Ovary (tissue), 7 donors: ENCODE measurements at regions not wholly inside any gene's neighbourhood (a gene's known extent, or its start where the extent isn't known, plus 50 kb on each side); places are given as distances from the start of the nearest gene placed in this dataset.

Source experiments
- DNase-seq, 5 donors: peaks; one replicate each; pipeline ENCODE4 v3.0.0-alpha.2; 2019 to 2020
- H3K27ac ChIP-seq, 2 donors: fragments of 200-600 bp; one replicate each; pipeline versions ENCODE4 v1.5.1 to v1.8.0; 2019 to 2022
- H3K27me3 ChIP-seq: fragments of 200-600 bp; one replicate; pipeline ENCODE4 v1.8.0; 2022
- H3K36me3 ChIP-seq: fragments of 200-600 bp; sonication (generic); one replicate; pipeline ENCODE4 v1.5.1; 2019
- H3K4me1 ChIP-seq: one replicate; pipeline ENCODE4 v1.8.1; 2013; ENCODE audit warnings: mild to moderate bottlenecking, moderate library complexity; ENCODE audit not compliant: insufficient read depth
- H3K4me3 ChIP-seq: fragments of 200-600 bp; sonication (generic); one replicate; pipeline ENCODE4 v1.5.1; 2017
- H3K9me3 ChIP-seq, 2 donors: fragments of 200-600 bp in 1 of 2; sonication (generic) in 1 of 2; one replicate each; pipeline versions ENCODE4 v1.5.1 to v1.8.1; 2013 to 2019; ENCODE audit warnings: mild to moderate bottlenecking in 1 of 2, moderate library complexity in 1 of 2
- CTCF ChIP-seq, 3 donors: fragments of 450-650 bp in 2 of 3; fragments of 200-600 bp in 1 of 3; IDR thresholded peaks; one replicate each; pipeline versions ENCODE4 v1.5.1 to v1.8.0; 2016 to 2022; ENCODE audit warnings: antibody characterized with exemption in 3 of 3, mild to moderate bottlenecking in 1 of 3
- EP300 ChIP-seq: sonication (generic); formaldehyde crosslinking; IDR thresholded peaks from one replicate; pipeline ENCODE4 v1.6.1; 2017; ENCODE audit warnings: antibody characterized with exemption
- POLR2A ChIP-seq: fragments of 450-650 bp; IDR thresholded peaks from one replicate; pipeline ENCODE4 v1.6.1; 2017; ENCODE audit warnings: antibody characterized with exemption, mild to moderate bottlenecking, moderate library complexity
- WGBS, 3 donors: extraction: QIAGEN DNeasy Blood & Tissue Kit in 1 of 3; methylation state at CpG; one replicate each; pipeline versions ENCODE4 v1.1.5 to v1.1.7; 2013 to 2017; 5-methylcytosine and 5-hydroxymethylcytosine counted together
- intact Hi-C, 4 donors: fragments of 100-400 bp; cut with DNase I; formaldehyde crosslinking; loops; one replicate each; pipeline versions ENCODE4 v1.11.0 to v1.15.1; 2022 to 2023
- donor health status: DM: no; HTN: no; CAD: no; lungs with moderate emphysema.
- donor health status: DM: no; HTN: no; CAD: no.
- donor health status: Bipolar disorder and iron deficiency.
- donor health status: DM: no; HTN: no; CAD: no.
- donor health status: DM: yes; HTN: yes; CAD: no.

DNA sequence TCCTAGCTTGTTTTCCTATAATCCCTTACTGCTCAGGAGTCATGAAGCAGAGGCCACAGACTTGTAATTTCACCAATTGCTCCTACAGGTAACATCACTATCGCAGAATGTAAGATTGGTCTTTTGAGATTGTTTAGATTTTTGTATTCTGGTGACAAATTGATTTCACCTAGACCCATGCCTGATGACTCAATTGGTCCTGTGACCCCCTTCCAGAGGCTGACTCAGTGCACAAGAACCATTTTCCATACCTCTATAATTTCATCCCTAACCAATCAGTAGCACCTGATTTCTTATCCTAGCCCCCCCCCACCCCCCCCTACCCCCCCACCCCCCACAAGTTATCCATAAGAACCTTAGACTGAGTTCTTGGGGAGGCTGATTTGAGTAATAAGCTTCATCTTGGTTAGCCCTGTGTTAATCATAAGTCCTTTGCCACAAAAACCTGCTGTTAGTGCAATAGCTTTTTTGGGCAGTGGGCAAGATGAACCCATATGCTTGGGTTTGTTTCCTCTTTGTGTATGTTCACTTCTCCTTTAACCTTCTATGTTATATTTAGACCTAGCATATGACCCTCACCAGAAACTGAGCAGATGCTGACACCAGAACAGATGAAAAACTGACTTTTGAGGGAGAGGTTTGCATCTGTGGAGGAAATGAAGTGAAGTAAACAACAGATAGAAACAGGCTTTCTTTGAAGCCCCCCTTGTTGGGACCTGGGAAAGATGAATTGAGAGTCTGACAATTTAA, 187.1 kb downstream of the KIF20B start:
- TF ChIP-seq EP300: no peak
- Histone ChIP-seq H3K4me3 (no peak overlapping the region), H3K9me3 (no peaks in the 10 kb centered on the region), H3K36me3 (no peaks in the 10 kb centered on the region), H3K27ac (no peak overlapping the region), H3K27me3 (no peaks in the 10 kb centered on the region), H3K4me1 (no peaks in the 10 kb centered on the region)
- no peak for DNase-seq
- 83 to 100% (median 94%) methylated on average over 1 of the region's 1 CpG for WGBS, 3 donors
- intact Hi-C loops: no loop called here

DNA sequence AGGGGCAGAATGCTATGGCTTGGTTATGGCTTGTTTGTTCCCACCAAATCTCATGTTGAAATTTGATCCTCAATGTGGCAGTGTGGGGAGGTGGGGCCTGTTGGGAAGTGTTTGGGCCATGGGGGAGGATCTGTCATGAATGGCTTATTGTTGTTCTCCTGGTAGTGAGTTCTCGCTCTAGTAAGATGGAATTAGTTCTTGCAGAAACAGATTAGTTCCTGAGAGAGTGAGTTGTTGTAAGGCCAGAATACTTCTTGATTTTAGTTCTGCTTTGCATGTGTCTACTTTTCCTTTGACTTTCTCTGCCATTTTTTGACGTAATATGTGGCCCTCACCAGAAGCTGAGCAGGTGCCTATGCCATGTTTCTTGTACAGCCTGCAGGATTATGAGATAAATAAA, 188.2 kb downstream of the KIF20B start:
- no peaks in the 10 kb centered on the region for H3K9me3 ChIP-seq
- H3K27ac ChIP-seq: no peak overlapping the region
- no peak overlapping the region for H3K4me3 ChIP-seq
- DNase-seq: no peak
- TF ChIP-seq POLR2A: no peak
- TF ChIP-seq CTCF (IDR thresholded peaks at IDR 0.05): no peak
- no peaks in the 10 kb centered on the region for H3K36me3 ChIP-seq
- 81 to 85% (median 83%) methylated on average over 2 of the region's 2 CpGs for WGBS, 3 donors
- H3K4me1 ChIP-seq: no peaks in the 10 kb centered on the region
- intact Hi-C loops: no loop called here
- no peaks in the 10 kb centered on the region for H3K27me3 ChIP-seq

- no peaks in the 10 kb centered on the region for H3K9me3 ChIP-seq
- no peaks in the 10 kb centered on the region for H3K4me1 ChIP-seq
- no peak overlapping the region for H3K27ac ChIP-seq
- intact Hi-C loops: no loop called here
- no peak overlapping the region for H3K4me3 ChIP-seq
- H3K27me3 ChIP-seq: no peaks in the 10 kb centered on the region
- no peaks in the 10 kb centered on the region for H3K36me3 ChIP-seq
- no peak for DNase-seq
- TF ChIP-seq POLR2A: no peak
- TF ChIP-seq CTCF (IDR thresholded peaks at IDR 0.05): no peak
- no peak for TF ChIP-seq EP300
- WGBS, 3 donors: 49 to 69% (median 64%) methylated on average over 2 of the region's 2 CpGs
Measured at GRCh38 chr10:89891006-89891535, 189.7 kb downstream of the KIF20B start.

GRCh38 chr10:89894051-89894450, 192.7 kb downstream of the KIF20B start:
- 77 to 97% (median 93%) methylated on average over 1 of the region's 1 CpG for WGBS, 3 donors
- Histone ChIP-seq H3K9me3 (no peaks in the 10 kb centered on the region), H3K4me3 (no peak overlapping the region), H3K27ac (no peak overlapping the region), H3K4me1 (no peaks in the 10 kb centered on the region), H3K36me3 (no peaks in the 10 kb centered on the region), H3K27me3 (no peaks in the 10 kb centered on the region)
- DNase-seq: no peak
- TF ChIP-seq POLR2A (no peak), EP300 (no peak), CTCF (IDR thresholded peaks at IDR 0.05) (no peak)
- intact Hi-C loops: no loop called here

DNA sequence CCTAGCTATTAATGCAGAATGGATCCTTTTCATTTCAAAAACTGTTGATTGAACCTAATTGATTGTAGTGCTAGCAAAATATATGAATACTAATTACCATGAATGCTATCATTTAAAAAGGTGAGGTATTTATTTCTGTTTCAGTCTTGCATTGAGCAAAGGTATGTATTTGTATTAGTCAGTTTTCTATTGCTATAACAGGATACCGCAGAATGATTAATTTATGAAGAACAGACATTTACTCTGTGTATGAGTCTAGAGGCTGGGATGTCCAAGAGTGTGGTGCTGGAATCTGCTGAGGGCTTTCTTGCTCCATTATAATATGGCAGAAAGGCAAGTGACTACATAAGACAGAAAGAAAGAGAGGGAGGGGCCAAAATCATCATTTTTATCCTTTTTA, 199.2 kb downstream of the KIF20B start:
- 95 to 98% (median 96%) methylated on average over 1 of the region's 1 CpG for WGBS, 3 donors
- Histone ChIP-seq H3K4me1 (no peaks in the 10 kb centered on the region), H3K4me3 (no peak overlapping the region), H3K27me3 (no peaks in the 10 kb centered on the region), H3K9me3 (no peaks in the 10 kb centered on the region), H3K27ac (no peak overlapping the region), H3K36me3 (no peaks in the 10 kb centered on the region)
- intact Hi-C loops: no loop called here
- DNase-seq: no peak
- TF ChIP-seq EP300 (no peak), POLR2A (no peak), CTCF (IDR thresholded peaks at IDR 0.05) (no peak)
